Natural killer cell (primary cell): ENCODE measurements at regions not wholly inside any gene's neighbourhood (a gene's known extent, or its start where the extent isn't known, plus 50 kb on each side); places are given as distances from the start of the nearest gene placed in this dataset.
A peak's percentile ranks its signal among the peaks of the same experiment; 100 is the strongest.

Experiments used
- ATAC-seq, 3 donors: fragments of 150-1000 bp in 2 of 3; fragments of 200-7000 bp in 1 of 3; cut with Tn5 transposase; 1 replicate in 1 of 3; 2 replicates in 2 of 3; pipeline ENCODE4 v1.10.0; 2021; ENCODE audit warnings: mild to moderate bottlenecking in 2 of 3, moderate library complexity in 2 of 3
- DNase-seq, 2 donors: peaks; one replicate each; pipeline versions ENCODE4 v3.0.0 to v3.0.0-alpha.2; 2013 to 2021; ENCODE audit warnings: mixed read lengths in 1 of 2
- H3K27ac ChIP-seq: one replicate; pipeline ENCODE4 v1.5.1; 2013; ENCODE audit warnings: mild to moderate bottlenecking, low read length
- H3K27me3 ChIP-seq: one replicate; pipeline ENCODE4 v1.6.1; 2013; ENCODE audit warnings: low read length; ENCODE audit not compliant: control insufficient read depth, insufficient read depth
- H3K36me3 ChIP-seq: one replicate; pipeline ENCODE4 v1.6.1; 2013; ENCODE audit warnings: low read length; ENCODE audit not compliant: control insufficient read depth, insufficient read depth
- H3K4me1 ChIP-seq: one replicate; pipeline ENCODE4 v1.6.1; 2013; ENCODE audit warnings: low read length; ENCODE audit not compliant: control insufficient read depth, insufficient read depth
- H3K4me3 ChIP-seq: one replicate; pipeline ENCODE4 v1.5.1; 2013; ENCODE audit warnings: low read length
- H3K9me3 ChIP-seq: one replicate; pipeline ENCODE4 v1.6.1; 2013; ENCODE audit warnings: low read length; ENCODE audit not compliant: control insufficient read depth, insufficient read depth
- H3K27ac Mint-ChIP-seq, 2 donors: one replicate each; pipeline ENCODE4 v1.8.0; 2022; ENCODE audit warnings: mild to moderate bottlenecking in 2 of 2, mixed read lengths in 2 of 2, moderate library complexity in 1 of 2
- H3K27me3 Mint-ChIP-seq, 2 donors: one replicate each; pipeline ENCODE4 v1.8.0; 2022; ENCODE audit warnings: low read depth in 2 of 2, mixed read lengths in 2 of 2
- H3K36me3 Mint-ChIP-seq: one replicate; pipeline ENCODE4 v1.8.0; 2022; ENCODE audit warnings: mixed read lengths
- H3K4me1 Mint-ChIP-seq, 2 donors: one replicate each; pipeline ENCODE4 v1.8.0; 2022; ENCODE audit warnings: mixed read lengths in 2 of 2
- H3K4me3 Mint-ChIP-seq: one replicate; pipeline ENCODE4 v1.8.0; 2022; ENCODE audit warnings: mild to moderate bottlenecking, moderate library complexity, mixed read lengths
- H3K9me3 Mint-ChIP-seq, 2 donors: one replicate each; pipeline ENCODE4 v1.8.0; 2022; ENCODE audit warnings: mixed read lengths in 2 of 2
- CTCF ChIP-seq: fragments of 200-600 bp; IDR thresholded peaks from one replicate; pipeline ENCODE4 v1.8.0; 2022; ENCODE audit warnings: antibody characterized with exemption
- WGBS: methylation state at CpG from one replicate; pipeline ENCODE4 v1.1.7; 2013; ENCODE audit warnings: missing lambda C conversion rate; ENCODE audit not compliant: insufficient coverage; 5-methylcytosine and 5-hydroxymethylcytosine counted together
- intact Hi-C: fragments of 100-400 bp; cut with micrococcal nuclease; formaldehyde crosslinking; loops from one replicate; pipeline ENCODE4 v1.14.2; 2022

- H3K9me3 ChIP-seq = no peaks in the 10 kb centered on the region
- no peak for ATAC-seq
- H3K9me3 Mint-ChIP-seq = no peaks in the 10 kb centered on the region
- H3K27me3 Mint-ChIP-seq = peaks cover 8 to 14% of the 10 kb centered on the region in 2 donors
- H3K4me3 ChIP-seq = no peak overlapping the region
- H3K27me3 ChIP-seq = no peaks in the 10 kb centered on the region
- H3K27ac ChIP-seq = no peak overlapping the region
- WGBS = 71% methylated on average over 2 of the region's 2 CpGs
- no peaks in the 10 kb centered on the region for H3K4me1 Mint-ChIP-seq
- H3K4me1 ChIP-seq = no peaks in the 10 kb centered on the region
- H3K36me3 ChIP-seq = no peaks in the 10 kb centered on the region
- H3K4me3 Mint-ChIP-seq = no peak overlapping the region
- DNase-seq = no peak
- TF ChIP-seq CTCF = no peak
- intact Hi-C loops = no loop called here
- no peak overlapping the region for H3K27ac Mint-ChIP-seq
- no peaks in the 10 kb centered on the region for H3K36me3 Mint-ChIP-seq
Observed at GRCh38 chr20:52677216-52677615, 294.9 kb upstream of the TSHZ2 start.

GRCh38 chr20:52676283-52676995 is 295.7 kb upstream of the TSHZ2 start:
- no peaks in the 10 kb centered on the region for H3K36me3 Mint-ChIP-seq
- H3K27ac ChIP-seq = no peak overlapping the region
- no peak overlapping the region for H3K27ac Mint-ChIP-seq
- peaks cover 8 to 12% of the 10 kb centered on the region in 2 donors for H3K27me3 Mint-ChIP-seq
- H3K9me3 ChIP-seq = no peaks in the 10 kb centered on the region
- H3K4me3 Mint-ChIP-seq = no peak overlapping the region
- no peak for TF ChIP-seq CTCF
- no peaks in the 10 kb centered on the region for H3K27me3 ChIP-seq
- 77% methylated on average over 13 of the region's 13 CpGs for WGBS
- no peaks in the 10 kb centered on the region for H3K4me1 ChIP-seq
- peak in 1 of 2 donors; percentile 23 for DNase-seq
- H3K9me3 Mint-ChIP-seq = no peaks in the 10 kb centered on the region
- no peaks in the 10 kb centered on the region for H3K4me1 Mint-ChIP-seq
- H3K36me3 ChIP-seq = no peaks in the 10 kb centered on the region
- ATAC-seq = no peak
- intact Hi-C loops = no loop called here
- no peak overlapping the region for H3K4me3 ChIP-seq

- Histone ChIP-seq H3K27me3 (no peaks in the 10 kb centered on the region), H3K36me3 (no peaks in the 10 kb centered on the region), H3K9me3 (no peaks in the 10 kb centered on the region), H3K4me1 (no peaks in the 10 kb centered on the region), H3K27ac (no peak overlapping the region), H3K4me3 (no peak overlapping the region)
- H3K27me3 Mint-ChIP-seq = peaks cover 8 to 15% of the 10 kb centered on the region in 2 donors
- no peaks in the 10 kb centered on the region for H3K36me3 Mint-ChIP-seq
- no peaks in the 10 kb centered on the region for H3K4me1 Mint-ChIP-seq
- no peak overlapping the region for H3K4me3 Mint-ChIP-seq
- DNase-seq = no peak
- TF ChIP-seq CTCF = no peak
- WGBS = 84% methylated on average over 3 of the region's 4 CpGs
- H3K27ac Mint-ChIP-seq = no peak overlapping the region
- intact Hi-C loops = no loop called here
- ATAC-seq = no peak
- no peaks in the 10 kb centered on the region for H3K9me3 Mint-ChIP-seq
Observed at GRCh38 chr20:52675375-52675774, 296.8 kb upstream of the TSHZ2 start.

- H3K27ac Mint-ChIP-seq = no peak overlapping the region
- no peak for ATAC-seq
- no peaks in the 10 kb centered on the region for H3K36me3 Mint-ChIP-seq
- H3K27me3 Mint-ChIP-seq = peaks cover 0 to 8% of the 10 kb centered on the region in 2 donors
- Histone ChIP-seq H3K4me1 (no peaks in the 10 kb centered on the region), H3K27me3 (no peaks in the 10 kb centered on the region), H3K9me3 (no peaks in the 10 kb centered on the region), H3K4me3 (no peak overlapping the region), H3K27ac (no peak overlapping the region), H3K36me3 (no peaks in the 10 kb centered on the region)
- intact Hi-C loops = no loop called here
- H3K4me1 Mint-ChIP-seq = no peaks in the 10 kb centered on the region
- 100% methylated on average over 1 of the region's 3 CpGs for WGBS
- no peaks in the 10 kb centered on the region for H3K9me3 Mint-ChIP-seq
- no peak for DNase-seq
- TF ChIP-seq CTCF = no peak
- H3K4me3 Mint-ChIP-seq = no peak overlapping the region
Observed at GRCh38 chr20:52668626-52669025, 303.5 kb upstream of the TSHZ2 start.
